Memory B cell (primary cell): ENCODE measurements at regions not wholly inside any gene's neighbourhood (a gene's known extent, or its start where the extent isn't known, plus 50 kb on each side); places are given as distances from the start of the nearest gene placed in this dataset.
"Not testable (repeated sequence)": the region's sequence is repeated elsewhere in the genome, so short reads cannot be mapped to it uniquely, and the experiment has no call there.

Experiments used
- ATAC-seq: fragments of 150-1000 bp; cut with Tn5 transposase; 2 replicates; pipeline ENCODE4 v1.10.0; 2021; ENCODE audit warnings: low read depth, mild to moderate bottlenecking, moderate library complexity
- DNase-seq, 2 donors: peaks; one replicate each; pipeline ENCODE4 v3.0.0; 2022; ENCODE audit warnings: low spot score in 2 of 2
- H3K27ac Mint-ChIP-seq: one replicate; pipeline ENCODE4 v1.8.0; 2022; ENCODE audit warnings: mild to moderate bottlenecking, moderate library complexity, mixed read lengths
- H3K27me3 Mint-ChIP-seq: one replicate; pipeline ENCODE4 v1.8.0; 2022; ENCODE audit warnings: mixed read lengths
- H3K36me3 Mint-ChIP-seq: one replicate; pipeline ENCODE4 v1.8.0; 2022; ENCODE audit warnings: mild to moderate bottlenecking, mixed read lengths
- H3K4me1 Mint-ChIP-seq: one replicate; pipeline ENCODE4 v1.8.0; 2022; ENCODE audit warnings: mixed read lengths
- H3K4me3 Mint-ChIP-seq: one replicate; pipeline ENCODE4 v1.8.0; 2022; ENCODE audit warnings: mild to moderate bottlenecking, moderate library complexity, mixed read lengths
- H3K9me3 Mint-ChIP-seq: one replicate; pipeline ENCODE4 v1.8.0; 2022; ENCODE audit warnings: mixed read lengths

GRCh38 chr6:15147827-15148226 lies 98.0 kb upstream of the JARID2 start:
- DNase-seq (no peak), ATAC-seq (no peak)
- Mint-ChIP-seq H3K27ac (no peak overlapping the region), H3K36me3 (peaks cover 2% of the 10 kb centered on the region), H3K9me3 (no peaks in the 10 kb centered on the region), H3K27me3 (peaks cover 9% of the 10 kb centered on the region), H3K4me3 (no peak overlapping the region), H3K4me1 (peaks cover 10% of the 10 kb centered on the region)

GRCh38 chr6:15148356-15148946 lies 97.4 kb upstream of the JARID2 start:
- no peak overlapping the region for H3K27ac Mint-ChIP-seq
- H3K9me3 Mint-ChIP-seq = no peaks in the 10 kb centered on the region
- ATAC-seq (no peak), DNase-seq (no peak)
- H3K4me3 Mint-ChIP-seq = no peak overlapping the region
- H3K27me3 Mint-ChIP-seq = peaks cover 7% of the 10 kb centered on the region
- H3K4me1 Mint-ChIP-seq = peaks cover 10% of the 10 kb centered on the region
- peaks cover 2% of the 10 kb centered on the region for H3K36me3 Mint-ChIP-seq

GRCh38 chr6:15150207-15150606 lies 95.7 kb upstream of the JARID2 start:
- no peaks in the 10 kb centered on the region for H3K9me3 Mint-ChIP-seq
- H3K27ac Mint-ChIP-seq = no peak overlapping the region
- no peak for ATAC-seq
- no peak overlapping the region for H3K4me3 Mint-ChIP-seq
- DNase-seq = no peak
- no peaks in the 10 kb centered on the region for H3K36me3 Mint-ChIP-seq
- peaks cover 10% of the 10 kb centered on the region for H3K4me1 Mint-ChIP-seq
- peaks cover 2% of the 10 kb centered on the region for H3K27me3 Mint-ChIP-seq

GRCh38 chr6:15152700-15153099 lies 93.2 kb upstream of the JARID2 start:
- DNase-seq = no peak
- no peak overlapping the region for H3K4me3 Mint-ChIP-seq
- no peaks in the 10 kb centered on the region for H3K36me3 Mint-ChIP-seq
- H3K4me1 Mint-ChIP-seq = peaks cover 13% of the 10 kb centered on the region
- H3K27ac Mint-ChIP-seq = no peak overlapping the region
- ATAC-seq = no peak
- no peaks in the 10 kb centered on the region for H3K9me3 Mint-ChIP-seq
- H3K27me3 Mint-ChIP-seq = peaks cover 2% of the 10 kb centered on the region

GRCh38 chr6:15153191-15153590 lies 92.7 kb upstream of the JARID2 start:
- ATAC-seq = no peak
- Mint-ChIP-seq H3K27me3 (peaks cover 2% of the 10 kb centered on the region), H3K36me3 (no peaks in the 10 kb centered on the region), H3K27ac (no peak overlapping the region), H3K4me1 (peaks cover 13% of the 10 kb centered on the region), H3K9me3 (no peaks in the 10 kb centered on the region), H3K4me3 (no peak overlapping the region)
- no peak for DNase-seq

GRCh38 chr6:15157479-15157878 lies 88.4 kb upstream of the JARID2 start:
- ATAC-seq (no peak), DNase-seq (no peak)
- no peaks in the 10 kb centered on the region for H3K9me3 Mint-ChIP-seq
- H3K27ac Mint-ChIP-seq = no peak overlapping the region
- H3K4me1 Mint-ChIP-seq = peaks cover 3% of the 10 kb centered on the region
- H3K36me3 Mint-ChIP-seq = no peaks in the 10 kb centered on the region
- H3K27me3 Mint-ChIP-seq = no peaks in the 10 kb centered on the region
- H3K4me3 Mint-ChIP-seq = no peak overlapping the region

GRCh38 chr6:15158821-15159619 lies 86.8 kb upstream of the JARID2 start:
- H3K27me3 Mint-ChIP-seq = no peaks in the 10 kb centered on the region
- no peaks in the 10 kb centered on the region for H3K36me3 Mint-ChIP-seq
- DNase-seq = no peak
- H3K27ac Mint-ChIP-seq = no peak overlapping the region
- no peak for ATAC-seq
- no peaks in the 10 kb centered on the region for H3K9me3 Mint-ChIP-seq
- H3K4me1 Mint-ChIP-seq = peaks cover 3% of the 10 kb centered on the region
- H3K4me3 Mint-ChIP-seq = no peak overlapping the region

- Mint-ChIP-seq H3K4me3 (no peak overlapping the region), H3K4me1 (peaks cover 2% of the 10 kb centered on the region), H3K27me3 (no peaks in the 10 kb centered on the region), H3K36me3 (no peaks in the 10 kb centered on the region), H3K9me3 (no peaks in the 10 kb centered on the region), H3K27ac (no peak overlapping the region)
- DNase-seq (no peak), ATAC-seq (no peak)
These were observed 85.1 kb upstream of the JARID2 start for GRCh38 chr6:15160812-15161211.

- not testable (repeated sequence) for H3K27ac Mint-ChIP-seq, H3K4me3 Mint-ChIP-seq, ATAC-seq, DNase-seq, H3K9me3 Mint-ChIP-seq, H3K36me3 Mint-ChIP-seq, H3K4me1 Mint-ChIP-seq, H3K27me3 Mint-ChIP-seq
These were observed 81.0 kb upstream of the JARID2 start for GRCh38 chr6:15164855-15165254.

DNA sequence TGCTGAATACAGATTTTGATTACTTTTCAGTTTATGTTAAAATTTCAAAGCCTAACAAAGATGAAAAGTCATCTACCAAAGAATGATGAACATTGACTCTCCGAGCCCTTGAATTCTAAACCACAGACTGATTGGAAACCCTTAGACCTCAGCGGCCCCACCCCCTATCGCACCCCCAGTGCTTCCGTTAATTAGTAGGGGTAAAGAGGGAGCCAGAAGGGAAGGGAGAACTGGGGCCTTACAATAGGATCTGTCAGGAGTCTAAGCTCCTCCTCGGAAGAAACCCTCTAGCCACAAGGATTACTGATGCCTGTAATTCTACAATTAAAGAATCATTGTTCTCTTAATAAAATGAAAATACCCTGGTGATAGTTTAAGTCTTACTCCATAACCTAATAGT lies 79.7 kb upstream of the JARID2 start:
- peaks cover 2% of the 10 kb centered on the region for H3K4me1 Mint-ChIP-seq
- no peaks in the 10 kb centered on the region for H3K9me3 Mint-ChIP-seq
- ATAC-seq = no peak
- H3K36me3 Mint-ChIP-seq = no peaks in the 10 kb centered on the region
- no peak for DNase-seq
- no peak overlapping the region for H3K27ac Mint-ChIP-seq
- no peak overlapping the region for H3K4me3 Mint-ChIP-seq
- no peaks in the 10 kb centered on the region for H3K27me3 Mint-ChIP-seq

- H3K9me3 Mint-ChIP-seq = no peaks in the 10 kb centered on the region
- peaks cover 2% of the 10 kb centered on the region for H3K4me1 Mint-ChIP-seq
- no peaks in the 10 kb centered on the region for H3K36me3 Mint-ChIP-seq
- H3K27me3 Mint-ChIP-seq = no peaks in the 10 kb centered on the region
- no peak overlapping the region for H3K27ac Mint-ChIP-seq
- no peak for DNase-seq
- H3K4me3 Mint-ChIP-seq = no peak overlapping the region
- no peak for ATAC-seq
These were observed 75.7 kb upstream of the JARID2 start for GRCh38 chr6:15170126-15170525.

GRCh38 chr6:15171026-15171425 lies 74.8 kb upstream of the JARID2 start:
- Mint-ChIP-seq H3K4me3 (no peak overlapping the region), H3K9me3 (no peaks in the 10 kb centered on the region), H3K27me3 (no peaks in the 10 kb centered on the region), H3K4me1 (peaks cover 2% of the 10 kb centered on the region), H3K27ac (no peak overlapping the region), H3K36me3 (no peaks in the 10 kb centered on the region)
- no peak for DNase-seq
- no peak for ATAC-seq

GRCh38 chr6:15176816-15177370 lies 69.0 kb upstream of the JARID2 start:
- no peak for ATAC-seq
- H3K27ac Mint-ChIP-seq = no peak overlapping the region
- H3K36me3 Mint-ChIP-seq = no peaks in the 10 kb centered on the region
- no peak for DNase-seq
- peaks cover 2% of the 10 kb centered on the region for H3K4me1 Mint-ChIP-seq
- H3K9me3 Mint-ChIP-seq = no peaks in the 10 kb centered on the region
- no peak overlapping the region for H3K4me3 Mint-ChIP-seq
- H3K27me3 Mint-ChIP-seq = no peaks in the 10 kb centered on the region

DNA sequence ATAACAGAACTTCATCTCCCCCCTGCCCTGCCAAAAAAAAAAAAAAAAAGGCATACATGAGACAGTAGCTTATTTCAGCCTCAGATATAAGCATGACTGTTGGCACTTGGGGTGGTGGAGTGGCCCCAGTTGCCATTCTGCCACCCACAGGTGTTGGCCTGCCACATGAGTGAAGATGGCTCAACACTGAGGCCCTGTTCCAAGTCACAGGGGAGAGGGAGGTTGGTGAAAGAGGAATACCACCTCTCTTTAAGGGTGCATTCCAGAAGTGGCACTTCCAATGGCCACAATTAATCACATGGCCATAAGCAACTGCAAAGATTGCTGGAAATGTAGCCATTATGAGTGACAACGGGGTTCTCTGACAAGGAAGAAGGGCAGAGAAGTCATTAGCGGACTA lies 61.9 kb upstream of the JARID2 start:
- Mint-ChIP-seq H3K4me3 (no peak overlapping the region), H3K27ac (no peak overlapping the region), H3K9me3 (peaks cover 4% of the 10 kb centered on the region)

More for the DNA sequence above, 61.9 kb upstream of the JARID2 start:
- no peak for DNase-seq
- Mint-ChIP-seq H3K36me3 (peaks cover 2% of the 10 kb centered on the region), H3K27me3 (no peaks in the 10 kb centered on the region), H3K4me1 (peaks cover 9% of the 10 kb centered on the region)
- no peak for ATAC-seq
